PFSK-1 (cell line): ENCODE measurements at regions not wholly inside any gene's neighbourhood (a gene's known extent, or its start where the extent isn't known, plus 50 kb on each side); places are given as distances from the start of the nearest gene placed in this dataset.

Source experiments
- FOXP2 ChIP-seq: optimal IDR thresholded peaks from 2 replicates; pipeline ENCODE3; 2011; ENCODE audit warnings: borderline replicate concordance, control low read depth, inconsistent platforms; ENCODE audit not compliant: insufficient read depth; ENCODE audit errors: extremely low read length, extremely low read depth
- POLR2AphosphoS5 ChIP-seq: IDR thresholded peaks from 2 replicates; pipeline ENCODE4 v1.6.1; 2012; ENCODE audit warnings: low read depth, mild to moderate bottlenecking, control low read depth, low read length, moderate library complexity
- REST ChIP-seq, 2 experiments: IDR thresholded peaks; 2 replicates each; pipeline versions ENCODE4 v1.6.1 to v1.8.0; 2011 to 2012; ENCODE audit warnings: low read depth in 2 of 2, low read length in 2 of 2, control low read depth in 1 of 2, inconsistent platforms in 1 of 2, mild to moderate bottlenecking in 1 of 2, moderate library complexity in 1 of 2; ENCODE audit not compliant: insufficient read depth in 1 of 2
- SIN3A ChIP-seq: IDR thresholded peaks from 2 replicates; pipeline ENCODE4 v1.6.1; 2012; ENCODE audit warnings: mild to moderate bottlenecking, low read length, moderate library complexity, borderline replicate concordance; ENCODE audit not compliant: insufficient read depth
- TAF1 ChIP-seq: IDR thresholded peaks from 2 replicates; pipeline ENCODE4 v1.6.1; 2012; ENCODE audit warnings: low read length, control low read depth, borderline replicate concordance; ENCODE audit not compliant: insufficient read depth

DNA sequence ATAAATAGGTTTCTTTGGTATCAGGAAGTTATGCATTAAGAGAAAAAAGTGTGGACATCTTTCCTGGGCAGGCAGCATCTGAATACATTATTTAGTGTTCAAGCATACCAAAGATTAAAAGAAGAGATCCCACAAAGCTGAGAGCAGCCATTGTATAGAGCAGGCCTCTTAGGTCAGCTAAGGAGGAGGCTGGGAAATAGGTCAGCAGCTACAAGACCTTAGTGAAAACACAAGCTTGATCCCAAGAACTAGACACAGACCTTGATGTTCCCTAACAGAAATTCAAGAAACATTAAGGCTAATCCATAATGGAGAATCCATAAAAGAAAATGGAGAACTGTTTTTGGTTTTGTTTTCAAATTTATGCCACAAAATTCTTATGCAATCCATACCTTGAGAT lies 135.3 kb upstream of the DPT start:
- TF ChIP-seq REST (IDR thresholded peaks at IDR 0.05; ENCODE audit: insufficient read depth in 1 of 2, low read depth in 2 of 2, low read length in 2 of 2) (no peak), POLR2AphosphoS5 (no peak), SIN3A (no peak), FOXP2 (no peak), TAF1 (no peak)

- no peak for TF ChIP-seq SIN3A
- no peak for TF ChIP-seq POLR2AphosphoS5
- no peak for TF ChIP-seq FOXP2
- TF ChIP-seq TAF1: no peak
- no peak for TF ChIP-seq REST (IDR thresholded peaks at IDR 0.05; ENCODE audit: insufficient read depth in 1 of 2, low read depth in 2 of 2, low read length in 2 of 2)
These were observed 137.0 kb upstream of the DPT start for GRCh38 chr1:168865850-168866620.

DNA sequence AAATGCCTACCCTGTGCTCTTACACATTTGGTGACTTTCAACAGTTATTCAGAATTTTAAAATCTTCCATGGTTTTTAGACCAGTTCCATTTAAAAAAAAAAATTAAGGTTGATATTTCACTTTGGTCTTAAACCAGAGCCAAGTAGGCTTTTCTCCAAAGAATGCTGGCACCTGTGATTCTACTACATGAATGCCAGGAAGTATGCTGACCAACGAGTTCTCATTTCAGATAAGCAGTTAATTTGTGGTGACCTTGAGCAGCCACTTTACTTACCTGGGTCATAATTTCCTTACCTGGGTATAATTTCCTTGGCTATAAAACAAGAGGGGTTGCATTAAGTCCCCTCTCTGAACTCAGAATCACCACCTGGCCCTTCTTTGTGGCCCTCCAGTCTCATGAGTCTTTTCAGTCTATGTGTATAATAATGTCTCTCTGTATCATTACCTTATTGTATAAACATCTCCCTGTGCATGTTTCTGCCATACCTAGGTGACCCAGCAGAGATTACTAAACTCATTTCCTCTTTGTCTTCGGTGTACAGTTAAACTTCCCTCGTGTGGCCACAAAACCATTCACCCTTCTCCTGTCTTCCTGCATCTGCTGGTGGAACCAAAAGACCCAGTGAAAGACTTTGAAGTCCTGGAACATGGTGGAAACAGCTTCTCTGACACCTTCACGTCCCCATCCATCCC lies 139.1 kb upstream of the DPT start:
- TF ChIP-seq FOXP2: no peak
- TF ChIP-seq POLR2AphosphoS5: no peak
- TF ChIP-seq SIN3A: no peak
- no peak for TF ChIP-seq REST (IDR thresholded peaks at IDR 0.05; ENCODE audit: insufficient read depth in 1 of 2, low read depth in 2 of 2, low read length in 2 of 2)
- TF ChIP-seq TAF1: no peak

DNA sequence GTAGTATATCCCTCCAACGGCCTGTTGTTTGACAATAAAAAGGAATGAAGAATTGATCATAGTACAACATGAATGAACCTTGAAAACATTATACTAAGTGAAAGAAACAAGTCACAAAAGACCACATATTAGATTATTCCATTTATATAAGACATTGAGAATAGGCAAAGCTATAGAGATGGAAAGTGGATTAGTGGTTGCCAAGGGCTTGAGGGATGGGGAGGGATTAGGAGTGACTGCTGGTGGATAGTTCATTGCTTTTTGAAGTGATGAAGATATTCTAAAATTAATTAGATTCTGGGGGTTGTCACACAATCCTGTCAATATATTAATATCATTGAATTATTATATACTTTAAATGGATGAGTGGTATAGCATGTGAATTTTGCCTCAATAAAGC lies 142.5 kb upstream of the DPT start:
- no peak for TF ChIP-seq TAF1
- no peak for TF ChIP-seq REST (IDR thresholded peaks at IDR 0.05; ENCODE audit: insufficient read depth in 1 of 2, low read depth in 2 of 2, low read length in 2 of 2)
- TF ChIP-seq POLR2AphosphoS5: no peak
